K562 (cell line): ENCODE measurements at regions not wholly inside any gene's neighbourhood (a gene's known extent, or its start where the extent isn't known, plus 50 kb on each side); places are given as distances from the start of the nearest gene placed in this dataset.

ENCODE experiments used
- ATAC-seq: fragments of 200-7000 bp; cut with Tn5 transposase; 3 replicates; pipeline ENCODE4 v1.9.1; 2020; ENCODE audit warnings: moderate library complexity
- BruUV-seq: library from RNA; stranded (reverse); fragments of 400-500 nt; replicated peaks from 2 replicates; lab custom pipeline; 2021; lab: Mats Ljungman, UMichigan
- CTCF ChIA-PET: fragments of 300-600 bp; formaldehyde crosslinking; extraction: SDS; loops from one replicate; lab custom pipeline; 2021; ENCODE audit warnings: low intra/inter-chr PET ratio; lab: Yijun Ruan, JAX
- POLR2A ChIA-PET: fragments of 300-600, 350-650 bp; sonication (Branson Sonifier 250); formaldehyde crosslinking; extraction: SDS; loops from one replicate; lab custom pipeline; 2021; ENCODE audit warnings: antibody characterized with exemption, inconsistent platforms; lab: Yijun Ruan, JAX
- DNase-seq, 4 experiments: peaks; one replicate each; pipeline versions ENCODE4 v3.0.0 to v3.0.0-alpha.2; 2011 to 2018; ENCODE audit warnings: low spot score in 3 of 4, mixed read lengths in 3 of 4; ENCODE audit errors: extremely low read depth in 1 of 4
- FAIRE-seq: peaks from 2 replicates; lab custom pipeline; 2011; peaks lifted over from hg19 to GRCh38; lab: Jason Lieb, UNC
- H2AFZ ChIP-seq: 2 replicates; pipeline ENCODE4 v1.6.0; 2011; ENCODE audit warnings: low read depth, low read length, control low read depth, inconsistent platforms
- H3K27ac ChIP-seq: fragments of 200-600 bp; 3 replicates; pipeline ENCODE4 v1.8.0; 2011; ENCODE audit warnings: low read depth, mild to moderate bottlenecking, control low read depth, inconsistent platforms, low read length, moderate library complexity, mixed read lengths; ENCODE audit errors: extremely low read depth
- H3K27me3 ChIP-seq, 2 experiments: fragments of 300-600 bp in 1 of 2; 2 replicates in 1 of 2; 3 replicates in 1 of 2; pipeline versions ENCODE4 v1.6.0 to v1.8.0; 2011; ENCODE audit warnings: inconsistent platforms in 2 of 2, low read length in 2 of 2, mild to moderate bottlenecking in 1 of 2, mixed read lengths in 1 of 2, moderate library complexity in 1 of 2; ENCODE audit not compliant: control insufficient read depth in 2 of 2, insufficient read depth in 2 of 2
- H3K36me3 ChIP-seq: fragments of 300-600 bp; 3 replicates; pipeline ENCODE4 v1.8.0; 2011; ENCODE audit warnings: mild to moderate bottlenecking, low read length, inconsistent platforms; ENCODE audit not compliant: control insufficient read depth, insufficient read depth
- H3K4me1 ChIP-seq, 2 experiments: fragments of 200-600 bp in 1 of 2; replicated peaks in 1 of 2; 2 replicates in 1 of 2; 3 replicates in 1 of 2; pipeline versions ENCODE4 v1.5.1 to v1.8.0; 2011; ENCODE audit warnings: inconsistent platforms in 2 of 2, low read length in 2 of 2, mild to moderate bottlenecking in 1 of 2, mixed read lengths in 1 of 2, moderate library complexity in 1 of 2; ENCODE audit not compliant: control insufficient read depth in 2 of 2, insufficient read depth in 2 of 2
- H3K4me2 ChIP-seq: 2 replicates; pipeline ENCODE4 v1.6.1; 2011; ENCODE audit warnings: low read length, control low read depth, inconsistent platforms, mixed read lengths; ENCODE audit not compliant: insufficient read depth
- H3K4me3 ChIP-seq: fragments of 200-600 bp; sonication (generic), shearing (Covaris generic); 2 replicates; pipeline ENCODE4 v1.5.1; 2016; ENCODE audit warnings: control low read depth, inconsistent platforms
- H3K79me2 ChIP-seq: fragments of 200-600 bp; 3 replicates; pipeline ENCODE4 v1.8.0; 2011; ENCODE audit warnings: low read length, inconsistent platforms; ENCODE audit not compliant: control insufficient read depth, insufficient read depth
- H3K9ac ChIP-seq, 2 experiments: 2 replicates each; pipeline versions ENCODE4 v1.6.0 to v1.6.1; 2011; ENCODE audit warnings: low read depth in 2 of 2, low read length in 2 of 2, control low read depth in 1 of 2, inconsistent platforms in 1 of 2, mild to moderate bottlenecking in 1 of 2, mixed read lengths in 1 of 2; ENCODE audit not compliant: insufficient read depth in 1 of 2
- H3K9me1 ChIP-seq: one replicate; pipeline ENCODE4 v1.6.0; 2011; ENCODE audit warnings: inconsistent platforms, mild to moderate bottlenecking, low read length, moderate library complexity; ENCODE audit not compliant: control insufficient read depth, insufficient read depth
- H3K9me3 ChIP-seq: replicated peaks from 2 replicates; pipeline ENCODE4 v1.5.1; 2011; ENCODE audit warnings: low read depth, low read length, inconsistent platforms; ENCODE audit not compliant: control insufficient read depth, insufficient read depth
- H4K20me1 ChIP-seq: replicated peaks from 2 replicates; pipeline ENCODE4 v1.6.1; 2011; ENCODE audit warnings: low read length, inconsistent platforms, mixed read lengths; ENCODE audit not compliant: control insufficient read depth, insufficient read depth
- HNRNPLL ChIP-seq: fragments of 200-400 bp; formaldehyde crosslinking; IDR thresholded peaks from 2 replicates; pipeline ENCODE4 v1.6.1; 2017; ENCODE audit warnings: low read length, low read depth, mild to moderate bottlenecking; ENCODE audit not compliant: poor library complexity, severe bottlenecking
- PRPF4 ChIP-seq: fragments of 200-400 bp; formaldehyde crosslinking; IDR thresholded peaks from one replicate; pipeline ENCODE4 v1.6.1; 2017; ENCODE audit warnings: low read length, low read depth, mild to moderate bottlenecking; ENCODE audit not compliant: insufficient read depth, poor library complexity, severe bottlenecking
- PTBP1 ChIP-seq: fragments of 200-400 bp; formaldehyde crosslinking; IDR thresholded peaks from 2 replicates; pipeline ENCODE4 v1.6.1; 2017; ENCODE audit warnings: low read depth, low read length
- WGBS: fragments of 100-300 bp; shearing (Covaris generic); methylation state at CpG from one replicate; pipeline ENCODE4 v1.1.6; 2016; ENCODE audit warnings: low coverage, mixed read lengths; ENCODE audit not compliant: insufficient coverage; ENCODE audit errors: missing lambda C conversion rate; 5-methylcytosine and 5-hydroxymethylcytosine counted together
- in situ Hi-C: fragments of 300-500 bp; cut with MboI; formaldehyde crosslinking; loops from 4 replicates; pipeline ENCODE4 v1.15.0; 2018; ENCODE audit warnings: inconsistent platforms, mixed read lengths
- intact Hi-C: fragments of 100-400 bp; cut with micrococcal nuclease; formaldehyde crosslinking; loops from 2 replicates; pipeline ENCODE4 v1.14.2; 2022
- TF ChIP-seq, protein P1 (sequence below): sonication (generic); formaldehyde crosslinking; IDR thresholded peaks from 2 replicates; pipeline ENCODE4 v1.8.1; 2023; ENCODE audit warnings: mild to moderate bottlenecking, missing genetic modification reagents, moderate library complexity
- TF ChIP-seq, protein P2 (sequence below): sonication (generic); formaldehyde crosslinking; IDR thresholded peaks from 2 replicates; pipeline ENCODE4 v1.8.0; 2022; ENCODE audit warnings: mild to moderate bottlenecking, missing genetic modification reagents

DNA sequence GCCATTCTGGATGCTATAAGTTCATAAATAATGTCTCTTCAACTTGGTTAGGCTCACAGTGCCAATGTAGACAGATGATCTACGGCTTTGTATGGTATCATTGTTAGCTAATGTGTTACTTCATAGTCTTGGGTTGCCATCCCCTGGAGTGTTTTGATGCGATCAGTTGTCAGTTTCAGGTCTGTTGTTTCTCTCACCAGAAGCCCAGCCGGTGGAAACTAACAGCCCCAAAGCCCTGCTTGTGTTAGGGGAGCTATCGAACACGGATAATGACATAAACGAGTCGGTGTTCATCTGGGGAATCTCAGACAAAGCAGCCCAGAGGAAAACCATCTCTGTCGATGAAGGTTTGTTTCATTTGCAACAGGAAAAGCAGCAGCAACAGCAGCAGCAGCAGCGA lies 107.4 kb upstream of the ANKFN1 start:
- ATAC-seq (no peak), FAIRE-seq (no peak), DNase-seq (no peak)
- intact Hi-C loops = no loop called here
- in situ Hi-C loops = no loop called here
- Histone ChIP-seq H3K9me3 (no peaks in the 10 kb centered on the region), H3K27me3 (no peaks in the 10 kb centered on the region; a peak in 1 of 5 replicates), H4K20me1 (no peaks in the 10 kb centered on the region), H3K36me3 (no peaks in the 10 kb centered on the region), H3K9ac (no peak overlapping the region), H3K4me3 (no peak overlapping the region), H3K79me2 (no peaks in the 10 kb centered on the region), H3K4me1 (no peaks in the 10 kb centered on the region), H3K4me2 (no peak overlapping the region), H3K27ac (no peak overlapping the region), H2AFZ (no peak overlapping the region), H3K9me1 (no peaks in the 10 kb centered on the region)
- under 1% methylated on average over 9 of the region's 9 CpGs for WGBS
- ChIA-PET POLR2A (no interaction called here), CTCF (no interaction called here)
- no TSS peak for BruUV-seq
- TF ChIP-seq, protein P1, sequence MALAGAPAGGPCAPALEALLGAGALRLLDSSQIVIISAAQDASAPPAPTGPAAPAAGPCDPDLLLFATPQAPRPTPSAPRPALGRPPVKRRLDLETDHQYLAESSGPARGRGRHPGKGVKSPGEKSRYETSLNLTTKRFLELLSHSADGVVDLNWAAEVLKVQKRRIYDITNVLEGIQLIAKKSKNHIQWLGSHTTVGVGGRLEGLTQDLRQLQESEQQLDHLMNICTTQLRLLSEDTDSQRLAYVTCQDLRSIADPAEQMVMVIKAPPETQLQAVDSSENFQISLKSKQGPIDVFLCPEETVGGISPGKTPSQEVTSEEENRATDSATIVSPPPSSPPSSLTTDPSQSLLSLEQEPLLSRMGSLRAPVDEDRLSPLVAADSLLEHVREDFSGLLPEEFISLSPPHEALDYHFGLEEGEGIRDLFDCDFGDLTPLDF (CRISPR knock-in tag) = no peak
- TF ChIP-seq PTBP1 = no peak
- no peak for TF ChIP-seq PRPF4
- TF ChIP-seq HNRNPLL = no peak
- TF ChIP-seq, protein P2, sequence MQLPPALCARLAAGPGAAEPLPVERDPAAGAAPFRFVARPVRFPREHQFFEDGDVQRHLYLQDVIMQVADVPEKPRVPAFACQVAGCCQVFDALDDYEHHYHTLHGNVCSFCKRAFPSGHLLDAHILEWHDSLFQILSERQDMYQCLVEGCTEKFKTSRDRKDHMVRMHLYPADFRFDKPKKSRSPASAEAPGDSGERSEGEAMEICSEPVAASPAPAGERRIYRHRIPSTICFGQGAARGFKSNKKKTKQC (CRISPR knock-in tag) = no peak
- TF ChIP-seq, all 486 proteins: peak for 0
